GM12874 (cell line): ENCODE measurements at regions not wholly inside any gene's neighbourhood (a gene's known extent, or its start where the extent isn't known, plus 50 kb on each side); places are given as distances from the start of the nearest gene placed in this dataset.

Experiments used
- TF ChIP-seq, protein P1 (sequence below): IDR thresholded peaks from 2 replicates; pipeline ENCODE4 v1.5.1; 2011; ENCODE audit warnings: low read depth, mild to moderate bottlenecking, control low read depth, low read length, moderate library complexity; ENCODE audit not compliant: insufficient read depth

DNA sequence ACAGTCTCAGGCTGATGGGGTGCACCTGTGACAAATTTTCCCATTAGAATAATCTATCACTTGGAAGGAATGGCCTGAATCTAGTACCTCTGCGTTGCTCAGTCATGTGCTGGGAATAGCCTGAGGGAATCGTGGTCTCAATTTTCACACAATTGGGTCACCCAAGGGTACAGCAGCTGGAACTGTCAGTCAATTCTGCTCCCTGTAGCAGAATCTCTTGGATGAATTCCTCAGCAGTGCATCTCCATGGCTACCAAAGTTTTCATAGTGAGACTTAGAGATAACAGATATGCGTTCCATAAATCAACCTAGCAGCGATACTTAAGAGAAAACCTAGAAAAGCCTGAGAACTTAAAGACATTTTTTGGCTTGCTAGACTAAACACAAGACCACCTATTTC lies 288.7 kb upstream of the CTSO start:
- TF ChIP-seq, protein P1, sequence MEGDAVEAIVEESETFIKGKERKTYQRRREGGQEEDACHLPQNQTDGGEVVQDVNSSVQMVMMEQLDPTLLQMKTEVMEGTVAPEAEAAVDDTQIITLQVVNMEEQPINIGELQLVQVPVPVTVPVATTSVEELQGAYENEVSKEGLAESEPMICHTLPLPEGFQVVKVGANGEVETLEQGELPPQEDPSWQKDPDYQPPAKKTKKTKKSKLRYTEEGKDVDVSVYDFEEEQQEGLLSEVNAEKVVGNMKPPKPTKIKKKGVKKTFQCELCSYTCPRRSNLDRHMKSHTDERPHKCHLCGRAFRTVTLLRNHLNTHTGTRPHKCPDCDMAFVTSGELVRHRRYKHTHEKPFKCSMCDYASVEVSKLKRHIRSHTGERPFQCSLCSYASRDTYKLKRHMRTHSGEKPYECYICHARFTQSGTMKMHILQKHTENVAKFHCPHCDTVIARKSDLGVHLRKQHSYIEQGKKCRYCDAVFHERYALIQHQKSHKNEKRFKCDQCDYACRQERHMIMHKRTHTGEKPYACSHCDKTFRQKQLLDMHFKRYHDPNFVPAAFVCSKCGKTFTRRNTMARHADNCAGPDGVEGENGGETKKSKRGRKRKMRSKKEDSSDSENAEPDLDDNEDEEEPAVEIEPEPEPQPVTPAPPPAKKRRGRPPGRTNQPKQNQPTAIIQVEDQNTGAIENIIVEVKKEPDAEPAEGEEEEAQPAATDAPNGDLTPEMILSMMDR, result no peak

DNA sequence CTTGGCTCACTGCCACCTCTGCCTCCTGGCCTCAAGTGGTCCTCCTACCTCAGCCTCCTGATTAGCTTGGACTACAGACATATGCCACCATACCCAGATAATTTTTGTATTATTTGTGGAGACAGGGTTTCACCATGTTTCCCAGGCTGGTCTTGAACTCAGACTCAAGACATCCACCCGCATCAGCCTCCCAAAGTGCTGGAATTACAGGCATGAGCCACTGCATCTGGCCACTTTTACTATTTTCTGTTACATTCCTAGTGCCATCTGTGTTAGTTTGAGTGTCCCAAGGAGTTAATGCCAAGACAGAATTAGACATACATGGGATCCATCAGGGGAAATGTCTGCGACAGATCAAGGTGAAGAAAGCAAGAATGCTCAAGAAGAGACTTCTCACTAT lies 288.2 kb upstream of the CTSO start:
- TF ChIP-seq, protein P1, result no peak

DNA sequence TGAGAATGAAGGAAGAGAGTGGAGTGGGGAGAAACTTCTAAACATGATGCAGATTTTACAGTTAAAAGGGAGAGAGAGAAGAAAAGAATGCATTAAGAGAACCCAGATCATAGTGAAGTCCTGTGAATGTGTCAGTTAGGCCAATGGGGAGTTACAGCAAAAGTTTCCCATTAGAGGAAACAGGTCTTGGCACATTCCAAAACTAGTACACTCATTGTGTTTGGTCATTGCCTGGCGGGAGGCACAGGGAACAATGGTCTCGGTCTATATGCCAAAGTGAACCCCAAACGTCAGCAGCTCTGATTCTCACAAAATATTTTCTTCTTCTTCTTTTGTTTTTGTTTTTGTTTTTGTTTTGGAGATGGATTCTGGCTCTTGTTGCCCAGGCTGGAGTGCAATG lies 284.5 kb upstream of the CTSO start:
- TF ChIP-seq, protein P1, result no peak

DNA sequence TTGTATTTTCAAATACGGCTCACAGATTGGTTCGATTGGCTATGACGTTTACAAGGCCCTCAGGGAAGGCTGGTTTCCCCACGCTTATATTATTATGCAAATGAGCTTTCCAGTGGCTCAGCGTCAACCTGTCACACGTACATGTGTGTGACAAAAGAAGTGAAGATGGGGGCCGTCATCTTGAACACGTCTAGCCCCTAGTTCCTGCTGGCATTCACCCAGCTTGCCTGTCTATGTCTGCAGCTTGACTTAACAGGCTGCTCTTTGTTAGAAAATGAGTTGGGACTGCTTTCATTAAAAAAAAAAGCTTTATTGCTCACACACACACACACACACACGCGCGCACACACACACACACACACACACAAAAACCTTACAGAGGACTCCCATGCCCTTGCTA lies 283.6 kb upstream of the CTSO start:
- TF ChIP-seq, protein P1, result no peak

DNA sequence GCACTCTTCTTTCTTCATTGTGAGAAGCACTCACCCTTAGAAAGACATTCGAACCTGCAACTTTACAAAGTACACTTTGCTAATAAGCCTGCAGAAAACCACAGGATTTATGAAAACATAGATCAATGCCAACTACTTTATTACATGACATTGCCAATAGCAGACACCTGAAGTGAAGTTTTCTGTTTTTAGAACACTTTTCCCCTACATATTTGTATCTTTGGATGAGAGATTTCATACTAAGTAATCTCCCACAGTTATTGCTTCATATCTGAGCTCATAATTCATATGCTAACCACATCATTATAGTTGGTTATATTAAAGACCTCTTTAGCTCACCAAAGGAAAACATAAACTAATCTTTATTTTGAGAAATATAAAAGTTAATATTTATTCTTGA lies 276.5 kb upstream of the CTSO start:
- TF ChIP-seq, protein P1, result no peak

DNA sequence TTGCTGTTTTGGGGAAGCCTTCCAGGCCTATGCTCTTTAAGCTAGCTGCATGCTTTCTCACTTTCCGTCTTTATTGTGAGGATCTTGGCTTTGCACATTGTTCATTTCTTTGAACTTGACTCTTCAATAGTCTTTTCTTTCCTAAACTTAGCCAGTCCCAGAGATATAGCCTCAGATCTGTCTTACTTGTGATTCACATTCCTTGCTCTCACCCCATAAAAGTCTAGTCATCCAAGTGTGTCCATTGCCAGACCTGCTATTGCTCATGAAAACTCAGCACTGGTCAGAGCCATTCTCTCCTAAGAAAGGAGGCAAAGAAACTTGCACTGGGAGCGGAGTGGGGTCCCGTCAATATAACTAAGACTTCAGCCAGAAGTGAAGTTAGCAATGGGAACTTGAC lies 275.0 kb upstream of the CTSO start:
- TF ChIP-seq, protein P1, result no peak

DNA sequence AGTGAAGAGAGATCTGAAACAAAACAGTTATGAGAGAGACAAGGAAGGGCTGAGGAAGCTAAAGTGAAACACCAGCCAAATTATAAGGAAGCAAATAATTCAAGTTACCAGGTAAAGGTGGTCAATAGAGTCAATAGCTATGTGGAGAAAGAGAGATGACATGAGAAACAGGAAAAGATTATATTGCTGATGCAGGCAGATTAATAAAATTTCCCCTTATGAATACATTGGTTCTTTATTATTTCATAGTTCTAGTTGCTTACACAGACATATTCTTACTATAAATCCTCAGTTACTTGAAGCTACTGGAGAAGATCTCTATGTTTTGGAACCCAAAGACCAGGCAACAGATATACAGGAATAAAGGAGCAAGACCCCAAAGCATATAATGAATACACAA lies 273.7 kb upstream of the CTSO start:
- TF ChIP-seq, protein P1, result no peak

DNA sequence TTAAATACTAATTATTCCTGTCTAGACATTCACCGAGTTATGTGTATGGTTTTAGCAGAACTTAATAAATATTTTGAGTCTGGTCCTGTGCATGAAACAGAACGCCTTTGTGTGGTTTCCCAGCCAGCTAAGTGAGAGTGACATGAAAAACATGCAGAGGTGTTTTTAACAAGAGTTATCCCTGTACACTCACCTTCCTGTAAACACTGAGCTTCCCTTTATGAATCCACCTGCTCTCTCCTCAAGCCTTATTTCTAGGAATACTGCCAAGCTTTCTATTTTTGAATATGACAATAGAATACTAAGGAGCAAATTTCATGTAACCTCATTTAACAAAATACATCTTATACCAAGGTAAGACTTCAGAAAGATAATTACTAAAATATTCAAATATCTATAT lies 270.3 kb upstream of the CTSO start:
- TF ChIP-seq, protein P1, result no peak
